Gastroesophageal sphincter (tissue), 3 donors: ENCODE measurements at regions not wholly inside any gene's neighbourhood (a gene's known extent, or its start where the extent isn't known, plus 50 kb on each side); places are given as distances from the start of the nearest gene placed in this dataset.

Experiments used
- CTCF ChIP-seq, 4 experiments: fragments of 200-600 bp in 2 of 4; fragments of 450-650 bp in 2 of 4; sonication (generic) in 1 of 4; IDR thresholded peaks; one replicate each; pipeline ENCODE4 v1.5.1; 2017 to 2019; ENCODE audit warnings: antibody characterized with exemption in 4 of 4, mild to moderate bottlenecking in 2 of 4, moderate library complexity in 2 of 4
- POLR2A ChIP-seq, 2 donors: fragments of 450-650 bp; IDR thresholded peaks; one replicate each; pipeline ENCODE4 v1.6.1; 2017; ENCODE audit warnings: antibody characterized with exemption in 2 of 2, mild to moderate bottlenecking in 2 of 2, moderate library complexity in 1 of 2
- POLR2AphosphoS5 ChIP-seq: sonication (generic); formaldehyde crosslinking; IDR thresholded peaks from one replicate; pipeline ENCODE4 v1.6.1; 2017; ENCODE audit warnings: antibody characterized with exemption

GRCh38 chr13:71089056-71089455 lies 777.9 kb downstream of the DACH1 start:
- no peak for TF ChIP-seq CTCF (IDR thresholded peaks at IDR 0.05)
- TF ChIP-seq POLR2A (IDR thresholded peaks at IDR 0.05) = no peak
- TF ChIP-seq POLR2AphosphoS5 = no peak
